Prostate gland (tissue), 2 donors: ENCODE measurements at regions not wholly inside any gene's neighbourhood (a gene's known extent, or its start where the extent isn't known, plus 50 kb on each side); places are given as distances from the start of the nearest gene placed in this dataset.

Source experiments
- DNase-seq: peaks from one replicate; pipeline ENCODE4 v3.0.0-alpha.2; 2019; ENCODE audit warnings: low spot score
- H3K27ac ChIP-seq, 2 donors: fragments of 200-600 bp; sonication (generic); 2 replicates each; pipeline ENCODE4 v1.5.1; 2017 to 2019
- H3K27me3 ChIP-seq: fragments of 200-600 bp; sonication (generic); replicated peaks from 2 replicates; pipeline ENCODE4 v1.5.1; 2019; ENCODE audit not compliant: insufficient read depth
- H3K36me3 ChIP-seq, 2 donors: fragments of 200-600 bp; sonication (generic); 1 replicate in 1 of 2; 2 replicates in 1 of 2; pipeline versions ENCODE4 v1.5.1 to v1.8.1; 2017 to 2019
- H3K4me1 ChIP-seq: fragments of 200-600 bp; sonication (generic); replicated peaks from 2 replicates; pipeline ENCODE4 v1.5.1; 2019
- H3K4me3 ChIP-seq, 2 donors: fragments of 200-600 bp; sonication (generic); 2 replicates each; pipeline ENCODE4 v1.5.1; 2017 to 2019
- H3K9me3 ChIP-seq: fragments of 200-600 bp; sonication (generic); 2 replicates; pipeline ENCODE4 v1.5.1; 2017
- POLR2A ChIP-seq: fragments of 450-650 bp; IDR thresholded peaks from one replicate; pipeline ENCODE4 v1.6.1; 2016; ENCODE audit warnings: antibody characterized with exemption, mild to moderate bottlenecking
- POLR2AphosphoS5 ChIP-seq: sonication (generic); formaldehyde crosslinking; IDR thresholded peaks from one replicate; pipeline ENCODE4 v1.6.1; 2017; ENCODE audit warnings: antibody characterized with exemption
- WGBS: methylation state at CpG from one replicate; pipeline ENCODE4 v1.1.5; 2018; 5-methylcytosine and 5-hydroxymethylcytosine counted together
- intact Hi-C: fragments of 100-400 bp; cut with DNase I; formaldehyde crosslinking; loops from one replicate; pipeline ENCODE4 v1.14.2; 2022
- TF ChIP-seq, protein P1 (sequence below), 4 experiments: fragments of 200-600 bp in 2 of 4; fragments of 450-650 bp in 2 of 4; sonication (generic) in 2 of 4; IDR thresholded peaks; 1 replicate in 3 of 4; 2 replicates in 1 of 4; pipeline ENCODE4 v1.5.1; 2016 to 2019; ENCODE audit warnings: antibody characterized with exemption in 4 of 4, mild to moderate bottlenecking in 2 of 4, moderate library complexity in 2 of 4

DNA sequence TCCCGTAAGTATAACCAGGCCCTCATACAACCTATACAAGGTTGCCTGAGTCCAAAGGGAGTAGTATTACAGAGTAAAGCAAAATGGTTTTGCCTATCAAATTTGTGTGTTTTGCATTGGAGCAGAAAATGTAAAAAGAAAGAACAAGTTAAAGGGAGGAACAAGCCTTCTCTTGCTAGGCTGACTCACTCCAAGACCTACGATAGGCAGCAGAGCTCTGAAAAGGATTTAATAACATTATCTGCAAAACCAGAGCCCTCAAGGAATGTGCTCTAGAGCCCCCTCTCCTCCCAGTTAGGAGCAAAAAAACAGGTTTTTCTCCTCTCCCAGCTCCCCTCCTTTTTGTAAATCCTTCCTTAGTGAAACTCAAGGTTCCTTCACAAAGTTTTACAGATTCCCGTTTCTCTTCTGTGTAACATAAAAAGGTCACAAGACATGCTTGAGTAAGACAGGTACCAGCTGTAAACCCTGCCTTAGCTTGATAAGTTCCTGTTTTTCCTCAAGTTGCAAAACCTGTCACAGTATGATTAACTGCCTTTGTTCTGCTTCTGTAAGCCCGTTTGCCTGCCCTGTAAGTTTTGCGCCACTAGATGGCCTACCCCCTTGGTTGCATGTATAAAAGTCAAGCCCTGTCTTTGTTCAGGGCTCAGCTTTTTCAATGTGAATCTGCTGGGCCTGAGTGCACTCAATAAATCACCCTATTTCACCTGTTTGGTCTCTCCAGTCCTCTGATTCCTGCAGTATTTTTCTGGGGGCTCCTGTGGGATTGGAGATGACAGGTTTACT, 498.2 kb downstream of the KCNA4 start:
- TF ChIP-seq, protein P1, sequence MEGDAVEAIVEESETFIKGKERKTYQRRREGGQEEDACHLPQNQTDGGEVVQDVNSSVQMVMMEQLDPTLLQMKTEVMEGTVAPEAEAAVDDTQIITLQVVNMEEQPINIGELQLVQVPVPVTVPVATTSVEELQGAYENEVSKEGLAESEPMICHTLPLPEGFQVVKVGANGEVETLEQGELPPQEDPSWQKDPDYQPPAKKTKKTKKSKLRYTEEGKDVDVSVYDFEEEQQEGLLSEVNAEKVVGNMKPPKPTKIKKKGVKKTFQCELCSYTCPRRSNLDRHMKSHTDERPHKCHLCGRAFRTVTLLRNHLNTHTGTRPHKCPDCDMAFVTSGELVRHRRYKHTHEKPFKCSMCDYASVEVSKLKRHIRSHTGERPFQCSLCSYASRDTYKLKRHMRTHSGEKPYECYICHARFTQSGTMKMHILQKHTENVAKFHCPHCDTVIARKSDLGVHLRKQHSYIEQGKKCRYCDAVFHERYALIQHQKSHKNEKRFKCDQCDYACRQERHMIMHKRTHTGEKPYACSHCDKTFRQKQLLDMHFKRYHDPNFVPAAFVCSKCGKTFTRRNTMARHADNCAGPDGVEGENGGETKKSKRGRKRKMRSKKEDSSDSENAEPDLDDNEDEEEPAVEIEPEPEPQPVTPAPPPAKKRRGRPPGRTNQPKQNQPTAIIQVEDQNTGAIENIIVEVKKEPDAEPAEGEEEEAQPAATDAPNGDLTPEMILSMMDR (IDR thresholded peaks at IDR 0.05): no peak
- TF ChIP-seq POLR2A: no peak
- intact Hi-C loops: no loop called here
- DNase-seq: no peak

GRCh38 chr11:29511394-29511793, 505.4 kb downstream of the KCNA4 start:
- Histone ChIP-seq H3K4me3 (no peak overlapping the region), H3K27me3 (no peaks in the 10 kb centered on the region), H3K4me1 (no peaks in the 10 kb centered on the region), H3K36me3 (no peaks in the 10 kb centered on the region), H3K9me3 (no peaks in the 10 kb centered on the region), H3K27ac (no peak overlapping the region)
- intact Hi-C loops: no loop called here
- TF ChIP-seq POLR2AphosphoS5: no peak
- TF ChIP-seq POLR2A: no peak
- TF ChIP-seq, protein P1 (IDR thresholded peaks at IDR 0.05): no peak
- no peak for DNase-seq

More for the DNA sequence above, 498.2 kb downstream of the KCNA4 start:
- H3K4me3 ChIP-seq: no peak overlapping the region
- no peaks in the 10 kb centered on the region for H3K9me3 ChIP-seq
- no peaks in the 10 kb centered on the region for H3K27me3 ChIP-seq
- H3K27ac ChIP-seq: no peak overlapping the region
- no peaks in the 10 kb centered on the region for H3K4me1 ChIP-seq
- WGBS: 39% methylated on average over 5 of the region's 5 CpGs
- no peaks in the 10 kb centered on the region for H3K36me3 ChIP-seq

DNA sequence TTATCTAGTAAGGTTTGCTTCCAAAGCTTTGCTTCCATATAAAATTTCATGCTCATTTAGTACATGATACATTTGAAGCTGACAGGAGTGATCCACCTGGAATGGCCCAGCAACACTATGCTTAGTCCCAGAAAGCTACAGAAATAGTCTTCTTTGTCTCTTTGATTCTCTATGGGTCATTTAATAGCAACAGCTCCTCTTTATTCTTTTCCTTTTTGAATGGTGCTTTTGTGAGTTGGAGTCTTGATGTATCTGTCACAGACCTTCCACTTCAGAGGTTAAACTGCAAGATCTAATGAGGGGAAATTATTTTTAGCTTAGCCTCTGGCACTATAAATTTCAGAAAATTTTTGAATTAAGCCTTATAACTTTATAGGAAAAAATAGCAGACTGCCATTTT, 509.5 kb downstream of the KCNA4 start:
- Histone ChIP-seq H3K4me1 (no peaks in the 10 kb centered on the region), H3K36me3 (no peaks in the 10 kb centered on the region), H3K4me3 (no peak overlapping the region), H3K9me3 (no peaks in the 10 kb centered on the region), H3K27me3 (no peaks in the 10 kb centered on the region), H3K27ac (no peak overlapping the region)
- TF ChIP-seq POLR2AphosphoS5 (no peak), POLR2A (no peak)
- TF ChIP-seq, protein P1 (IDR thresholded peaks at IDR 0.05): no peak
- no peak for DNase-seq
- intact Hi-C loops: no loop called here

DNA sequence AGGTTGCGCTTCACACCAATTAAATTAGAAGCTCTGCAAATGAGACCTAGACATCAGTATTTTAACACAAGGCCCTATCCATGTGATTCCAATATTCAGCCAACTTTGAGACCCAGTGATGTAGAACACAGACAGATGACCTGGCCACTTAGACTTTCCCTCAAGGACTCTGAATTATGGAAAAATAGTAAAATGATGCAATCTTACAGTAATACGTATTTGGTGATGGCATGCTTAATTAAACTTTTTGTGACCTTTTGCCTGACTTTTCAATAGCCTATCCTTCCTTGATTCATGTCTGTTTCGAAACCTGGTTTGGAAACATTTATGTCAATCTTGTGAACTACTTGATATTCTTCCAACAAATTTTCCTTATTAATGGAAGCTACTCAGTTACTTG, 521.2 kb downstream of the KCNA4 start:
- no peak for DNase-seq
- no peaks in the 10 kb centered on the region for H3K36me3 ChIP-seq
- H3K4me1 ChIP-seq: no peaks in the 10 kb centered on the region
- TF ChIP-seq, protein P1 (IDR thresholded peaks at IDR 0.05): no peak
- TF ChIP-seq POLR2A (no peak), POLR2AphosphoS5 (no peak)
- WGBS: 83% methylated on average over 3 of the region's 3 CpGs
- H3K9me3 ChIP-seq: no peaks in the 10 kb centered on the region
- H3K27ac ChIP-seq: no peak overlapping the region
- H3K4me3 ChIP-seq: no peak overlapping the region
- no peaks in the 10 kb centered on the region for H3K27me3 ChIP-seq
- intact Hi-C loops: no loop called here

GRCh38 chr11:29490938-29491337, 525.9 kb downstream of the KCNA4 start:
- Histone ChIP-seq H3K9me3 (no peaks in the 10 kb centered on the region), H3K27me3 (no peaks in the 10 kb centered on the region), H3K4me1 (no peaks in the 10 kb centered on the region), H3K4me3 (no peak overlapping the region), H3K27ac (no peak overlapping the region), H3K36me3 (no peaks in the 10 kb centered on the region)
- no peak for DNase-seq
- 100% methylated on average over 1 of the region's 1 CpG for WGBS
- TF ChIP-seq, protein P1 (IDR thresholded peaks at IDR 0.05): no peak
- TF ChIP-seq POLR2AphosphoS5 (no peak), POLR2A (no peak)
- intact Hi-C loops: no loop called here
